Amniotic epithelial cell (primary cell): ENCODE measurements at regions not wholly inside any gene's neighbourhood (a gene's known extent, or its start where the extent isn't known, plus 50 kb on each side); places are given as distances from the start of the nearest gene placed in this dataset.
"Not testable (repeated sequence)": the region's sequence is repeated elsewhere in the genome, so short reads cannot be mapped to it uniquely, and the experiment has no call there.

Experiments
- DNase-seq: peaks from one replicate; pipeline ENCODE4 v3.0.0-alpha.2; 2010; ENCODE audit warnings: low read depth

DNA sequence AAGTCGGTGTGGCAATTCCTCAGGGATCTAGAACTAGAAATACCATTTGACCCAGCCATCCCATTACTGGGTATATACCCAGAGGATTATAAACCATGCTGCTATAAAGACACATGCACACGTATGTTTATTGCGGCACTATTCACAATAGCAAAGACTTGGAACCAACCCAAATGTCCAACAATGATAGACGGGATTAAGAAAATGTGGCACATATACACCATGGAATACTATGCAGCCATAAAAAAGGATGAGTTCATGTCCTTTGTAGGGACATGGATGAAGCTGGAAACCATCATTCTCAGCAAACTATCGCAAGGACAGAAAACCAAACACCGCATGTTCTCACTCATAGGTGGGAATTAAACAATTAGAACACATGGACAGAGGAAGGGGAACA, 80.6 kb upstream of the ST3GAL5 start:
- not testable (repeated sequence) for DNase-seq

DNA sequence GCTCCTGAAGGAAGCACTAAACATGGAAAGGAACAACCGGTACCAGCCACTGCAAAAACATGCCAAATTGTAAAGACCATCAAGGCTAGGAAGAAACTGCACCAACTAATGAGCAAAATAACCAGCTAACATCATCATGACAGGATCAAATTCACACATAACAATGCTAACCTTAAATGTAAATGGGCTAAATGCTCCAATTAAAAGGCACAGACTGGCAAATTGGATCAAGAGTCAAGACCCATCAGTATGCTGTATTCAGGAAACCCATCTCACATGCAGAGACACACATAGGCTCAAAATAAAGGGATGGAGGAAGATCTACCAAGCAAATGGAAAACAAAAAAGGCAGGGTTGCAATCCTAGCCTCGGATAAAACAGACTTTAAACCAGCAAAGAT, 77.0 kb upstream of the ST3GAL5 start:
- not testable (repeated sequence) for DNase-seq

DNA sequence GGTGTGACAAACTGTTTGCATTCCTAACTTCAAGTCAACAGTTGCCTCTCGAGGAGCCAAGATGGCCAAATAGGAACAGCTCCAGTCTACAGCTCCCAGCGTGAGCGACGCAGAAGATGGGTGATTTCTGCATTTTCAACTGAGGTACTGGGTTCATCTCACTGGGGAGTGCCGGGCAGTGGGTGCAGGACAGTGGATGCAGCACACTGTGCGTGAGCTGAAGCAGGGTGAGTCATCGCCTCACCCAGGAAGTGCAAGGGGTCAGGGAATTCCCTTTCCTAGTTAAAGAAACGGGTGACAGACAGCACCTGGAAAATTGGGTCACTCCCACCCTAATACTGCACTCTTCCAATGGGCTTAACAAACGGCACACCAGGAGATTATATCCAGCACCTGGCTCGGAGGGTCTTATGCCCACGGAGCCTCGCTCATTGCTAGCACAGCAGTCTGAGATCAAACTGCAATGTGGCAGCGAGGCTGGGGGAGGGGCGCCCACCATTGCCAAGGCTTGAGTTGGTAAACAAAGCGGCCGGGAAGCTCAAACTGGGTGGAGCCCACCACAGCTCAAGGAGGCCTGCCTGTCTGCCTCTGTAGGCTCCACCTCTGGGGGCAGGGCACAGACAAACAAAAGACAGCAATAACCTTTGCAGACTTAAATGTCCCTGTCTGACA, 75.1 kb upstream of the ST3GAL5 start:
- not testable (repeated sequence) for DNase-seq

DNA sequence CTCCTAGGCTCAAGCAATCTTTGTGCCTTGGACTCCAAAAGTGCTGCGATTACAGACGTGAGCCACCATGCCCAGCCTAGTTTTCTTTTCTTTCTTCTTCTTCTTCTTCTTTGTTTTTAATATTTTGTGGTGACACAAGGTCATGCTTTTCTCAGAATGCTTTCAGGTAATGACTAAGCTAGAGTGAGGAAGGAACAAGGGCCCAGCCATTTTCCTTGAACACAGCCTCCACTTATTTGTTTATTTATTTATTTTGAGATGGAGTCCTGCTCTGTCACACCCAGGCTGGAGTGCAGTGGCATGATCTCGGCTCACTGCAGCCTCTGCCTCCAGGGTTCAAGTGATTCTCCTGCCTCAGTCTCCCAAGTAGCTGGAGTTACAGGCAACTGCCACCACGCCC, 74.3 kb upstream of the ST3GAL5 start:
- DNase-seq = no peak

DNA sequence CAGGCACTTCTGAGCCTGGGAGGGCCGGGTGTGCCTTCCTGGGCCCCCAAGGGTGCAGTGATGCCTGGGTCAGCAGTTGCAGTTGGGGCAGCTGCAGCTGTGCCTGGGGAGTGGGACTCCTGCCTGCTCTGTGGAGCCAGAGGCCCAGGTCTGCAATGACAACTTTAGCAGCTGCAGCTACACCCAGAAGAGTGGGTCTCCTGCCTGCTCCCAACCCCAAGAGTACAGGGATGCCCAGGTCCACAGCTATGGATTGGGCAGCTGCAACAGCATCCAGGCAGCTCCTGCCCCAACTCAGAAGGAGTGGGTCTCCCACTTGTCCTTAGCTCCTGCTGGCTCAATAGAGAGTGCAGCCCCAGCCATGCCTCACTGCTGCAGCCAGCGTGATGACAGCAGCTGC, 73.0 kb upstream of the ST3GAL5 start:
- DNase-seq = no peak

DNA sequence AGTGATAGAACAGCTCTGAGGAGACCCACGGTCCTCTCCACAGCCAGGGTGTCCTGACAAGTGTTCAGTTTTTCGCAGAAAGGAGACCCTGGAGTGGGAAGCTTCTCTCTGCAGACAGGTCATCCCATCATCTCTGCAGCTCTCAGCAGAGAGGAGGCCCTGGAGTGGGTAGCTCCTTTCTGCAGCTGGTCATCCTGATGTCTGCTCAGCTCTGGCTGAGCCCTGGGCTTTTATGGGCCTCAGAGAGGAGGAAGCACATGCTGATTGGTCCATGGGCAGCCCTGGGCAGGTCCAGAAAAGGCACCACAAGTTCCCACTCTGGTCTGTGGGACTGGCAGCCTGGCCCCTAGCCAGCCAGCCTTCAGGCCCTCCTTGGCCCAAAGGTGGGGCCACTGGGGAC, 72.3 kb upstream of the ST3GAL5 start:
- DNase-seq = no peak

DNA sequence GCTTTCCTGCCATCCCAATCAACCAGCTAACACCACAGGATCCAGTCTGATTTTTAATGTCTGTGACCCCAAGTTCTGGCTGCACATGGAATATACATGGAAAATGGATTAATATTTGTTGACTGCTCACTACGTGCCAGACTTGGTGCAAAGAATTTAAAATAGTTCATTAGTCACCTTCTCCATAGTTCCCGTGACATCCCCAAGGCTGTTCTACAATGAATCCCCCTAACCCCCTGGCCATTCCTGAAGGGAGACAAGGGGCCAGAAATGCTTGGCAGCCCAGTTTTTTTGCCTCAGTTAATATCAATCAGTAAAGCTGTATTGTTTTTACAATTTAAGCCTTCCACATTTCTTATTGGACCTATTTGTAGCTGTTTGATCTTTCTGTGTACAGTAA, 71.0 kb upstream of the ST3GAL5 start:
- DNase-seq = no peak

DNA sequence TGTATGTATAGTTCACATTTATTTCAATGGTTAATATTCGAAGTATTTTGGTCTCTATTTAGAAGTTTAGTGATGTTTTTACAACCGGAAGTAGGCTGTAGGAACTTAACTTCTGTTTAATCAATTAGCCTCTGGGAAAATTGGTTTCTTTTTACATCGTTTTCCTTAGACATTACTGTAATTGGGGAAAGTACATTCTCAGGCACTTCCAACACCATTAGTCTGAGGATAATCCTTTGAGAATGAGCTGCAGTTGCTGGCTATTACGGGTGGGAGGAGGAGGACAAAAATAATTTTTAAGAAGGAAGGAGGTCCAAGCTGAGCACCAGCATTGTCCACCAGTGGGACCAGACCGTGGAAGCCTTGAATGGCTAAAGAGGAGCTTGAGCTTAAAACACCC, 70.4 kb upstream of the ST3GAL5 start:
- no peak for DNase-seq

DNA sequence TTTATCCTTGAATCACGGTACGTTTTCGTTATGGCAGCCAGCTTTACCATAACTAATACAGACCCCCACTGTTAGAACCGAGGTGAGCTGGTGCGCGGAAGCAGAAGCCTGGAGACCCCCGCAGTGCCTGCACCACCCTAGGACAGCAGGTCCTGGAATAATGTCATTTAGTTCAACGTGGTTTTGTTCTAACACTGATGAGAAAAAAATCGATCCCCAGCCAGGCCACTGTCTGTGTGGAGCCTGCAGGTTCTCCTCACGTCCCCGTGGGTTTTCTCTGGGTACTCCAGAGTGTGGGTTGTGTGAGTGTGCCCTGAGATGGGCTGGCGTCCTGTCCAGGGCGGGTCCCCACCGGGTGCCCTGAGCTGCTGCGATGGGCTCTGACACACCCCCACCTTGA, 69.9 kb upstream of the ST3GAL5 start:
- DNase-seq = no peak

DNA sequence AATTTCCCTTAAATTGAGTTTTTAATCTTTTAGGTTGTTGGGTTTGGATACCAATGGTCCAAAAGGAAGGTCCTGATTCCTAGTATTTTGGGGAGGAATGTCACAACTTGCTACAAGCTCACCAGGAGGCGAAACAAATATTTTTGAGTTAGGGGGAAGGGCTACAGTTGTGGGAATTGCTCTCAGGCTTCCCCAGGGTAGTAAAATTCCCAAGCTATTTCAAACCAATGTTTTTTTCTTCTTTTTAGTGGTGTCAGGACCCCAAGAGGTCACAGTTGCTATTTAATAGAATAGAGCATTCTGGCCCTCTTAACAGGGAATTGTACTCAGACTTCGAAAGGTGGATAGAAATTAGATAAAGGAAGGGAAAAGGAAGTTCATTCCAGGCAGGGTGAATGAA, 68.5 kb upstream of the ST3GAL5 start:
- no peak for DNase-seq

DNA sequence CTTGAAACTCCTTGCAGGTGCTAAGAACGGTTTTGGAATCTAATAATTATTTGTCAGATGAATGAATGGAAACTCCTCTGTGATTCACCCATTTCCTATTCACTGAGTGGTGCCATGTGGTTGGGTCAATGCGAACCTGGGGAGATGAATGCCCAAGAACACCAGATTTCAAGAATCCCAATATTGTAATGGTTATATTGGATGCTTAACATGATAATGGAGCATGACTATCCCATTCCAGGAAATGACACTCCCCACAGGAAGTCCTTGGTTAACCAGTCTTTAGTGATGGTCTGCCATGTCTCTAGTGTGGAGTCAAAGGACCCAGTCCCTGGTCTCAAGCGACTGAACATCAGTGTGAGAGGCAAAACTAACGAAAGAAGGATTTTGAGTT, 67.9 kb upstream of the ST3GAL5 start:
- no peak for DNase-seq

DNA sequence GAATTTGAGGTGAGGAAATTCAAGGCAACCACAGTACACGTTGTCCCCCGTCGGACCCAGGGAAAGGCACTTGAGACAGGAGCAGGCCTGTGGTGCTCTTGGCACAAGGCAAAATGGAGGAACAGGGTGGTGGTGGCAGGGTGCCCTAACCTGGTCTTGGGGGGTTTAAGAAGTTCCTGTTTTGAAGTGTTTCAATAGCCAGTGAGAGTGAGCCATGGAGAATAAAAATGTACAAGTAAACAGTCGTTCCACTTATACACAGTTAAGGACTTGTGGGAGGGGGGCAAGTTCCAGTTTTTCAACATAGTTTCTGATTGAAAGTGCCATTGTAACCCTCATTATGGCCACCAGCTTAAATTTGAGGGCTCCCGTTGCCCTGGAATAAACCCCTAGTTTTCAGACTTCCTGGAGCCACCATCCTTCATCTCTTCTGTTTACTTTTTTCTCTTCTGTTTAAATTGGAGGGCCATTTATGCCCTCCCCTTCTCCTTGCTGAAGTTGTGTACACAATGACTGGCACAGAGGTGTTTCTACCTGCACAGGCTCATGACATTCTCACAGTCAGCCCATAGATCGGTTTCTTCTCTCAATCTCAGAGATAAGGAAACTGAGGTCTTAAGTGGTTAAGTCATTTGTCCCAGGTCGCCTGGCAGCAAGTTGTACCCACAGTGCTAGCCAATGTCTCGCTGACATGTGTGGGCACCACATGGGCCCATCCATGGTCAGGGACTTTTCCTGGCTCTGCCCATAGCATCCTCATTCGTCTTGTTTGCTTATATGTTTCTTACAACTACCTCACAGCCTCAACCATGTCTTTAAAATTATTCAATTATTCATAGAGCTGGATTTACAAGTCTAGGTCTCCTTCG, 66.0 kb upstream of the ST3GAL5 start:
- DNase-seq = no peak

DNA sequence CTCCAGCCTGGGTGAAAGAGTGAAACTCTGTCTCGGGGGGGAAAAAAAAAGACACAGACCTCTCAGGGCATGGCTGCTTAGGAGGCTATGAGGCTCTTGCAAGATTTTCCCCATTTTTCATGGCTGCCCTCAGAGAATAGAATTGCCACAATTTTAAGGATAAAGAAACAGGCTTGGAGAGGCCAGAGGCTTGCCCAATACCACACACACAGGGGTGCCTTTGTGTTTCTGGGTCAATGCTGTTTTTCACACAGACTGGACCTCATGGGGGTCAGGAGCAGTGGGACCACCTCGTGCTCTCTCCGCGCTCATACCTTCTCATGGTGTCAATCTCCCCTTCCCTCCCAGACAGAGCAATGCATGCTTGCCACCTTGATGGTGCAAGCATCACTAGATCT, 65.4 kb upstream of the ST3GAL5 start:
- no peak for DNase-seq

DNA sequence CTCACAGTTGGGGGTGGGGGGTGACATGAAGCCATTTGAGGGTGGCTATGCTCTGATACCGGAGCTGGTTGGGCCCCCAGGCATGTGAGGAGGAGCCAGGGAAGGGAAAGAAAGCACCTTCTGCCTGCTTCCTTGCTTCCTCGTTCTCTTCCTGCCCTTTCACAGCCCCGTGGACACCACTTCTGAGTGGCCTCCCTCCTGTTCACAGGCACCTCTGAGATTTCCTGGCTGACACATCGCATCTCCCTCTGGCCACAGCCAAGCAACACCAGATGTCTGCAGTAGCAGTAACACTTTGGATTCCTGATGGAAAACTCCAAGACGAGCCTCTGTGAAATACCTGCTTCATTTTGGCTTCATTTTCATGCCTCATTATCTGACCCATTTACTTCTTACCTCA, 64.7 kb upstream of the ST3GAL5 start:
- DNase-seq = no peak

DNA sequence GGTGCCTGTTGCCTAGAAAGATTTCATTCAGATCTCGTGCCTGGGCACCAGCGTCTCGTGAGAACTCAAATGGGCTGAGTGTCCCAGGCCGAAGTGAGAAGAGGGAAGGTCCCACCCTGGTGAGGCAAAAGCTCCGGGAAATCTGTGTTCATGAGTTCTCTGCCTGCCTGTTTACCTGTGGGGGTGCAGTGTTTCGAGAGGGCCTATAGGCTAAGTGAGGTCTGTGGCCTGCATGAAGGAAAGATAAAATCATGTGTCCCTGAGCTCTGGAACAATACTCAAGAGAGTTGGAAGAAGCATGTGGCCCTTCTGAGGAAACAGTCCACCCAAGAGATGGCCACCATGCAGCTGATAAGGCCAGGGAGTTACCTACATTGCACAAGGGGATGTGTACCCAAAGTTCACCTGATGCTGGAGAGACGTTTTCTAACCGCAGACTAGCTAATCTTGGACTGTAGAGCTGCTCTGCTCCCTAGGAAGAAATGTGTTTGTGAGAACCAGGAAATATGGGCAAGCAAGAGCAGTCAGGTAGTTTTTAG, 63.5 kb upstream of the ST3GAL5 start:
- DNase-seq = peak; percentile 22

DNA sequence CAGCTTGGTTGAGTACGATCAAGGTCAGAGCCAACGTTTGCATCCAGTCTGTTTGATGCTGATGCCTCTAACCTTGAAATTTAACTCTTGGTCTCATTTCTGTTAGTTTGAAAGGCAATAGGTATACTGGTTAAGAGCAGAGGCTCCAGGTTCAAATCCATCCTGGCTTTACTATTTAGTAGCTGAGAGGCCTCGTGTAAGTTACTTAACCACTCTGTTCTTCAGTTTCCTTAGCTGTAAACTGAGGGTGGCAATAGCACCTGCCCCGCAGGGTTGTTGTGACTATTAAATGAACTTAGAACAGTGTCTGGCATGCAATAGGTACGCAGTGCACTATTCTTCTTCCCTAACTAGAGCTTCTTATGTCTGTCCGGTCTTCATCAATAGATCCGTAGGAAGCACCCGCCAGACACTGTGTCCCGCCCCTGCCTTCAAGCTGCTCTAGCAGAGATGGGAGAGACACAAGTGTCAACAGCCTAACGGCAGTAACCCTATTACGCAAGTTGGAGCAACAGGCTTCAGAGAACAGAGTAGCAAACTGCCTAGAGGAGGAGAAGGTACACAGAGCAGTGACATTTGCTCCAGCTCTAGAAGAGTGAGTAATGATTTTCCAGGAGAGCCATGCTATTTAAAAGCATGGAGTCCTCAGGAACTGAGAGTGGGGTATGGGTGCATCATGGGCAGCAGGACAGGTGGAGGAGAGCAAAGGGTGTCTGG, 62.7 kb upstream of the ST3GAL5 start:
- DNase-seq = no peak

DNA sequence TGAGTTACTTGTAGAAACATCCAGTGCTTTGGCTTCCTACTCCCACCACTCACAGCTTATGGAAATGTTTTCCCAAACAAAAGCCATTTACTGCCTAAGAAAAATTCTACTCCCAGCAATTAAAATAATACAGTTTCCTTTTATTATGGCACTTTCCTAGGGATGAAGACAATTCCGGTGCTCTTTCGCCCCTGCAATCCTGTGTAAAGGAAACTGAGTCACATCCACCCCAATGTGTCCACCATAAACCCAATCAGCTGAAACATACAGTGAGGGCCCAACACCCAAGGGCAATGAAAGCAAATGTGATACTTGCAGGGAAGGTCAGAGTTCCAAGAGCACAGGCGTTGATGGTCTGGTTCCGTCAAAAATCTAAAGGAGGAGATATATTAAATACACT, 62.0 kb upstream of the ST3GAL5 start:
- no peak for DNase-seq

DNA sequence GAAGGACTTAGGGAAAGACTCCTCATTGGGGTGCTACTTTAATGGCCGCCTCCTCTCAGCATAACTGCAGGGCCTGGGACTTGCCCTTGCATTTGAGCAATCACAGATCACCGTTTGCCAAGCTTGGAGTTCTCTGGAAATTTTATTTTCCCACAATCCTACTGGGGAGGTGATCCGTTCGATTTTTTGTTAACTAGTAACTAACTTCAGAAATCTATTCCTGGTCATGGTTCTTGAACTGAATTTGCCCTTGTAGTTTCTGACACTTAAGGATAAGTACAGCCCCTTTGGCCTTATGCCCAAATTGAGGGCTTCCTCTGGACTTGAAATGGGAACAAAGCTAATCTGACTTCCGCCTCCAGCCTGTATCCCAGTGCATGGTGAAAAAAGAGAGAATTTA, 60.5 kb upstream of the ST3GAL5 start:
- DNase-seq = no peak

DNA sequence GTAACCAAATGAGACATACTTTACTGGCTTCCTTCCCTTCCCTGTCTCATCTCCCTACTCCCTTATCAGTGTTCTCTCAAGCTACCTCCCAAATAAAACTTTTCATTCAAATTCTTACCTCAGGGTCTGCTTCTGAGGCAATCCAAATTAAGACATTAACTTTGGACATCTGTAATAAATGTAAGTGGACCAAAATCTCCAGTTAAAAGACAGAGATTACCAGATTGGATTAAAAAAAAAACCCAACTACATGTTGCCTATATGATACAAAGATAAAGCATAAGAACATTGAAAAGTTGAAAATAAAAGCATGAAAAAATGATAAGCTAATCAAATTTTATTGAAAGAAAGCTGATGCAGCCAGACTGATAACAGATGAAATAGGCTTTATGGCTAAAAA, 58.8 kb upstream of the ST3GAL5 start:
- no peak for DNase-seq

DNA sequence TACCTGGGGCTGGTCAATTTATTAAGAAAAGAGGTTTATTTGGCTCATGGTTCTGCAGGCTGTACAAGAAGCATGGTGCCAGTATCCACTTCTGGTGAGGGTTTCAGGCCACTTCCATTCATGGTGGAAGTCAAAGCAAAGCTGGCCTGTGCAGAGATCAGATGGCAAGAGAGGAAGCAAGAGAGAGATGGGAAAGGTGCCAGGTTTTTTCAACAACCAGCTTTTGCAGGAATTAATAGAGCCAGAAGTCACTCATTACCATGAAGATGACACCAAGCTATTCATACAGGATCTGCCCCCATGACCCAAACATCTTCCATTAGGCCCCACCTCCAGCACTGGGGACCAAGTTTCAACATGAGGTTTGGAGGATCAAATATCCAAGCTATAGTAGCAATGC, 56.8 kb upstream of the ST3GAL5 start:
- no peak for DNase-seq

DNA sequence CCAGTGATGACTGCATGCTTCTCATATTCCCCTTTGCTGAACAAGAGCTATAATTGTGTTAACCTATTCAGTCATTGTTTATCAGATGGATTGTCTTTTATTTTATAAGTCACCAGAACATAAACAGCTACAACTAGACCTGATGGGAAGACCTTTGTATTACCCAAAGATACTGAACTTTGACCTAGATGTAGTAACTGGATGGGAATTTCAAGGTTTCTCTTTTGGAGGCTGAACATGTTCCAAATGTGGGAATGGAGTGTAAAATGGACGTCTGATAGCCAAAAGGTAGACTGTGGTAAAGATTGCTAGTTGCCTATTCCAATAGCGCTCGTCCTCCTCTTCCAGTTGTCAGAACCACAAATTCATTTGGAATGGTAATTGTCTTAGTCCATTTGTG, 56.4 kb upstream of the ST3GAL5 start:
- no peak for DNase-seq

DNA sequence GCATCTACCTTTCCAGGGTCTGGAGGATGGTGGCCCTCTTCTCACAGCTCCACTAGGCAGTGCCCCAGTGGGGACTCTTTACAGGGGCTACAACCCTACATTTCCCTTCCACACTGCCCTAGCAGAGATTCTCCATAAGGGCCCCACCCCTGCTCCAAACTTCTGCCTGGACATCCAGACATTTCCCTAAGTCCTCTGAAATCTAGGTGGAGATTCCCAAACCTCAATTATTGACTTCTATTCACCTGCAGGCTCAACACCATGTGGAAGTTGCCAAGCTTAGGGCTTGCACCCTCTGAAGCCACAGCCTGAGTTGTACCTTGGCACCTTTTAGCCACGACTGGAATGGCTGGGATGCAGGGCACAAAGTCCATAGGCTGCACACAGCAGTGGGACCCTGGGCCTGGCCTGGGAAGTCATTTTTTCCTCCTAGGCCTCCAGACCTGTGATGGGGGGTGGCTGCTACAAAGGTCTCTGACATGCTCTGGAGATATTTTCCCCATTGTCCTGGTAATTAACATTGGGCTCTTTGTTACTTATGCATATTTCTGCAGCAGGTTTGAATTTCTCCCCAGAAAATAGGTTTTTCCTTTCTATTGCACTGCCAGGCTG, 53.7 kb upstream of the ST3GAL5 start:
- no peak for DNase-seq
